ENCODE measurements at regions not wholly inside any gene's neighbourhood (a gene's known extent, or its start where the extent isn't known, plus 50 kb on each side); places are given as distances from the start of the nearest gene placed in this dataset.

GRCh38 chr2:7704296-7704865 lies 787.2 kb downstream of the RNF144A start:
- DNase-seq (ENCODE audit: low read depth in 2 of 2) = no peak

GRCh38 chr2:7706791-7707190 lies 789.6 kb downstream of the RNF144A start:
- DNase-seq (ENCODE audit: low read depth in 2 of 2) = no peak

DNA sequence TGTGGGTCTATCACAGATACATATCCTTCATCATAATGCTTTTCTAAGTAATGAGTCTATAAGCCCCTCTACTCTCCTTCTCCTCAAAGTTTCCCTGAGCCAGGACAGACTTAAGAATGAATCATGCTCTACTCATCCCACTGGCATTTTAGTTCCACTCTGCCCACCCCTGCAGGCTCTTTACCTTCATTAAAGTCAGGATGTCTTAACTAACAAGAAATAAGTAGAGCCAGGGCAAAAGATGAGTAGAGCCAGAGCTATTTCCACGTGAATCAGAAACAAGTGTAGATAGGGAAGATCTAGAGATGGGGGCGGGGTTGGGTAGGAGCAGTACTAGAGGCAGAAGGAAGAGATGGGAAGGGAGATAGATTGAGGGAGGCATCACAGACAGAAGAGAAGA lies 790.5 kb downstream of the RNF144A start:
- DNase-seq (ENCODE audit: low read depth in 2 of 2) = no peak

DNA sequence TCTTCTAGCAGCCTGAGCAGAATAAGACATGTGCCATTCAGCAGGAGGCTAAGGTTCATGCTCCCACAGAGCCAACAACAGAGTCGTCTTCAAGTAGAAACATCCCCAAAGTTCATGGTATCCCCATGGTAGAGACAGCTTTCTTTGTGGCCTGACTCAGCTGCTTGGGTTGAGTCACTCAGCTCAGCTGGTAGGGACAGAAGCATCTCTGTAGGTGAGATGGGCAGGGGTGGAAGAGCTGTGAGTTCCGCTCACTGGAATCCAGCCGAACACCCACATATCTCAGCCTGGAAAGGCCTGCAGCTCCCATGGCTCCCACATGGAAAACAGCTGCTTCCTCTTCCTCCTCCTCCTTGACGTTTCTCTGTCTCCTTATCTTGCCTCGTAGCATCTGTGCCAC lies 792.7 kb downstream of the RNF144A start:
- no peak for DNase-seq (ENCODE audit: low read depth in 2 of 2)

GRCh38 chr2:7711167-7711566 lies 794.0 kb downstream of the RNF144A start:
- DNase-seq (ENCODE audit: low read depth in 2 of 2) = no peak

DNA sequence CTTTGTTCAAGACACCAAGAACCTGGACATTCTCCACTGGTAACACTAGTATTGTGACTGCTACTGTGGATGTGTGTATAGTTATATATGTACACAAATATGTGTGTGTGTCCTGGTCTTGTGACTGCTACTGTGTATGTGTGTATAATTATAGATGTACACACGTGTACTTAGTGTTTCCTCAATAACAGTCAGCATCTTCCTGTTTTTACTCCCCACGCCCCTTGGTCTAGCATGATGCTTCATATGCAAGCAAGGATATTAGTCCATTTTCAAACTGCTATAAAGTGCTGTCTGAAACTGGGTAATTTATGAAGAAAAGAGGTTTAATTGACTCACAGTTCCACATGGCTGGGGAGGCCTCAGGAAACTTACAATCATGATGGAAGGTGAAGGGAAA lies 802.7 kb downstream of the RNF144A start:
- DNase-seq (ENCODE audit: low read depth in 2 of 2) = no peak

GRCh38 chr2:7721413-7721995 lies 804.3 kb downstream of the RNF144A start:
- DNase-seq (ENCODE audit: low read depth in 2 of 2) = no peak

- no peak for DNase-seq (ENCODE audit: low read depth in 2 of 2)
Observed at GRCh38 chr2:7722212-7722910, 805.1 kb downstream of the RNF144A start.

DNA sequence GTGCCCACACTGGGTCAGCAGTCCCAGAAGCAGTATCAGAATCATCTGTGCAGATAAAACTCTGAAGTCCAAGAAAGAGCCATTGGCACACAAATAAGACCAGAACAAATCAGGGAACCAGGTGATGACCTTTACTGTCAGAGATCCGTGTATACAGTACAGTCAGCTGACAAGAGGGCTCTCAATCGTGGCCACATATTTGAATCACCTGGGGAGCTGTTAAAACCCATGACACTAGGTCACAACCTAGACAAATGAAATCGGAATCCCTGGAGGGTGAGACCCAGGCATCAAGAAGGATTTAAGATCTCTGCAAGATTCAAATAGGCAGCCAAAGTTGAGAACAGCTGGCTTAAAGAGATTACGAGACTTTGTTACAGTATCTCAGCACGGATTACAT lies 807.1 kb downstream of the RNF144A start:
- DNase-seq (ENCODE audit: low read depth in 2 of 2) = no peak

- no peak for DNase-seq (ENCODE audit: low read depth in 2 of 2)
Observed at GRCh38 chr2:7725171-7725849, 808.1 kb downstream of the RNF144A start.

DNA sequence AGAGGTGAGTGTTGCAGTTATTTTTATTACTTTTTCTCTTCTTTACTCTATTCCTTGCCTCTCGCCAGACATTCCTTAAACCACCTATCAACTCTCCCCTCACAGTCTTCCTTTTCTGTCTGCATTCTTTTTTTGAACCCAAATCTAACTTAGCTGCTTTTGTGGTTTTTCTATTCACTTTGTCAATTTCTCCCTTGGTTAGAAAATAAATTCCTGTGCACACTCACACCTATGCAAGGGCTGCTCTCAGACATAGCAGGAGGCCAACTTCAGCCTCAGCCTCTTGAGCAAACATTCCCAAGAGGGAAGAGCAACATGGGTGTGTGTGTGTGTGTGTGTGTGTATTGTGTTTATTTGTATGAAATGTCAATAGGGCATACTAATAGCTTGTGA lies 808.6 kb downstream of the RNF144A start:
- DNase-seq (ENCODE audit: low read depth in 2 of 2) = no peak

- DNase-seq (ENCODE audit: low read depth in 2 of 2) = no peak
Observed at GRCh38 chr2:7726989-7727388, 809.8 kb downstream of the RNF144A start.

DNA sequence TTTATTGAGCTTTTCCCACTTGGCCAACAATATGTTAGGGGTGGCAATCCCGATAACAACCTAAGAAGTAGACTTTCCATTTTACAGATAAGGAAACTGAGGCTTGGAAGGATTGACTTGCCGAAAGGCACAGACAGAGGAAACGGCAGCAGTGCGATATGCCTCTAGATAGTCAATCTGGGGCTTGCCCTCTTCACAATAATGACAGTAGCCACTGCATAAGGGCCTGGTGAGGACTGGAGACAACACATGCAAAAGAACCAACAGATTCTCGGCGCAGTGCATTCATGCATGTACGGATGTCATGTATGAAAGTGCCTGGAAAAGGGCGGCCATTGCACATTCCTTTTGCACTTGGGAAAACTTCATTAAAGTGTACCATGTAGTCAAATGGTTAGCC lies 811.2 kb downstream of the RNF144A start:
- no peak for DNase-seq (ENCODE audit: low read depth in 2 of 2)

- no peak for DNase-seq (ENCODE audit: low read depth in 2 of 2)
Observed at GRCh38 chr2:7730449-7730848, 813.2 kb downstream of the RNF144A start.

DNA sequence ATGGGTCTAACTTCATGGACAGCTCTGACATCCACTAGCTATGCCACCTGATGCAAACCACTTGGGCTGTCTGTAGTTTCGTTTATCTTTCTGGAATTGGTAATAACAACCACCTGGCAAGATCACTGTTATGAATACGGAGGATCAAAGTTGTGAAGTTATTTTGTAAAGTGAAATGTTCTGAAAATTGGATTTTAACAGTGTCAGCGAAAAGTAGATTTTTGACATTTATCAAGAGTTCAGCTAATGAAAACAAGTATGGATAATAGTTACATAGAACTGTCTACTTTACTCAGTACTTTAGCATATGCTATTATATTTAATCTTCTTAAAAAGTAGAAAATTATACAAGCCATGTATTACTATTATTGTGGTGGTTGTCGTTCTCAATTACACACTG lies 813.8 kb downstream of the RNF144A start:
- DNase-seq (ENCODE audit: low read depth in 2 of 2) = no peak

DNA sequence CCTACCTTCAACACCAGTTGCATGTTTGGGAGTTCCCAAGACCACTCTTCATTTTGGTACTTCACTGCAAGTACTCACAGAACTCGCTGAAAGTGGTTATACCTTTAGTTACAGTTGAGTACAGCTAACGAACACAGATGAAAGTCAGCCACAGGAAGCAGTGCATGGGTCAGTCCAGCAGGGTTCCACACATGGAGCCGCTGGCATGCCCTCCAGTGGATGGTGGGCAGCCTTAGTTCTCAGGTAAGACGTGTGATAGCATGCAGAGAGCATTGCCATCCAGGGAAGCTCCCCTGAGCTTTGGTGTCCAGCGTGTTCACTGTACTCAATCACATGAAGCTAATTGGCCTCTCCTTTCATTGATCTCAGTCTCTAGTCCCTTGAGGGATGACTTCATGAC lies 815.3 kb downstream of the RNF144A start:
- no peak for DNase-seq (ENCODE audit: low read depth in 2 of 2)

DNA sequence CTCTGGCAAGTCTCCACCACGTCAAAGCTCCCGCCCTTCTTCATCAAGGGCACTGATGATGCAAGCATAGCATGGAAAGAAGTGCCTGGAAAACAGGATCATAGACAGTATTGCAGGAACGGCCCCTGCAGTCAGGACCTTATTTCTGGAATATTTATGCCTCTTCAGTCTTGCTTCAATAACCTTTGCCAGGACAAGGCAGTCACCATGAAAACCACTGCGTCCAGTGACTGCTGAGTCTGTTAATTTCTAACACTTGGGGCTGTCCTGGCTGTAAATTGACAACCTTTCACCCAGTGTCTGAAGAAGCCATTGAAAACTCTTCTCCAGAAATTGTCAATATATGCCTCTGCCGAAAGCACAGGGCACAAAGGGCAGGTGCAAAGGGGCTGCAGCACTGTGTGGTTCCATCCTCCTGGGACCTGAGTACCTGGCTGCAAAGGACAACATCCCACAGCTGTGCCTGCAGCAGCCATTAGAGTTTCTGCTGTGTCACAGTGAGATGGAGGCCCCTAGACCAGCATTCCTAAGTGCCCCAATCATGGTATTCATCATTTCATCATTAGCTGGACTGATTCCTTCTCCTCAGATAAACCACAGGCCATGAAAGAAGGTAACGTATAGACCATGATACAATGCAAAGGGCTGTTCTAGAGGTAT lies 819.6 kb downstream of the RNF144A start:
- DNase-seq (ENCODE audit: low read depth in 2 of 2) = no peak

GRCh38 chr2:7738596-7738995 lies 821.4 kb downstream of the RNF144A start:
- DNase-seq (ENCODE audit: low read depth in 2 of 2) = no peak

DNA sequence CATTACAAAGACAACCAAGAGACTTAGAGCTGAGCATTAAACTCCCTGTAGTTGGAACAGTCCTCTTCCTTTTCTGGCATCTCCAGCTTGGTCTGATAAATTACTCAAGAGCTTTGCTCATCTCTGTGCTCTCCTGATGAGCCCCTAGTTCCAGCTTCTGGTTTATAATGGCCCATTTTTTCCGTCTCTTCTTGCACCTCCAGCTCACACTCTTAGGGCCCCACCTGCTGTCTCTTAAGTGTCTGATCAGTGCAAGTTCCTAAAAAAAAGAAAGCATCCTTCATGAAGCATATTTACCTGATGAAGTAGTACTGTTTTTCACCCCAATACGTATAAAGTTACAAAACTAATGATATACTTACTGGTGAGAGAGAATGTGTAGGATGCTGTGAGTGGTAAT lies 822.9 kb downstream of the RNF144A start:
- no peak for DNase-seq (ENCODE audit: low read depth in 2 of 2)

DNA sequence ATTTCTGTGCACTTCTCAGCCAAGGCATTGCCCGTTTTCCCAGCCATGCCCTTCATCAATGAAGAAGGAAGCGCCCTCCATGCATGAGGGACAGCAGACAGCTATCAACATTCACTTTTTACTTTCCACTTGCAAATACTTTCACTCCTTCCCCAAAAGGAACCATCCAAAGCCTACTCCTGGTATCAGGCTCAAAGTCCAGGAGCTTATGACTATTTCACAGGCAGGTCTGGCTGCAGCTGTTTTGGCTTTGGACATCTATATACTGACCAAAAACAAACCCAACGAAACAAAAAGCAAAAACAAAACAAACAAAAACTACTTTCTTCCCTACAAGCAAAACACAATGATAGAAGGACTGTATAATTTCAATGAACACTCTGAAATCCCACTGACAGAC lies 825.1 kb downstream of the RNF144A start:
- no peak for DNase-seq (ENCODE audit: low read depth in 2 of 2)

DNA sequence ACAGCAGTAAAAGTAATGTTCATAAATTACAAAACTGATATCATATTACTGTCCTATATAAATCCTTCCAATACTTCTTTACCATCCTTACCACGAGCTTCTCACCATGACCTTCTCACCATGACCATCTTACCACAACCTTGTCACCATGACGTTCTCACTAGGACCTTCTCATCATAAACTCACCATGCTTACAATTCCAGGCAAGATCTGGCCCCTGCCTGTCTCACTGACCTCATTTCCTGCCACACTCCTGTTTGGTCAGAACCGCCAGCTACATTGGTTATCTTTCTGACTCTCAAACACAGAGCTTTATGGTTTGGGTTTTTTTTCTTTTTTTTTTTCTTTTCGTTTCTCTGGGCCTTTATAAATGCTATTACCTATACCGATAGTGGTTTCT lies 827.6 kb downstream of the RNF144A start:
- DNase-seq (ENCODE audit: low read depth in 2 of 2) = no peak

GRCh38 chr2:7745369-7745768 lies 828.2 kb downstream of the RNF144A start:
- DNase-seq (ENCODE audit: low read depth in 2 of 2) = no peak
